Neural crest cell (in vitro differentiated cells): ENCODE measurements at regions not wholly inside any gene's neighbourhood (a gene's known extent, or its start where the extent isn't known, plus 50 kb on each side); places are given as distances from the start of the nearest gene placed in this dataset.

Source experiments
- DNase-seq: peaks from one replicate; pipeline ENCODE4 v3.0.0; 2021; ENCODE audit warnings: low read depth, mixed read lengths, low spot score
- H3K27ac Mint-ChIP-seq: one replicate; pipeline ENCODE4 v1.8.0; 2021; ENCODE audit warnings: mild to moderate bottlenecking, mixed read lengths; ENCODE audit not compliant: unreplicated experiment
- H3K27me3 Mint-ChIP-seq: 2 replicates; pipeline ENCODE4 v1.8.0; 2021; ENCODE audit warnings: low read depth, mild to moderate bottlenecking, mixed read lengths
- H3K36me3 Mint-ChIP-seq: 2 replicates; pipeline ENCODE4 v1.8.0; 2021; ENCODE audit warnings: low read depth, mild to moderate bottlenecking, mixed read lengths
- H3K4me1 Mint-ChIP-seq: 2 replicates; pipeline ENCODE4 v1.8.0; 2021; ENCODE audit warnings: mixed read lengths
- H3K4me3 Mint-ChIP-seq: one replicate; pipeline ENCODE4 v1.8.0; 2021; ENCODE audit warnings: mild to moderate bottlenecking, mixed read lengths
- H3K9me3 Mint-ChIP-seq: 2 replicates; pipeline ENCODE4 v1.8.0; 2021; ENCODE audit warnings: mixed read lengths
- TF ChIP-seq, protein P1 (sequence below): fragments of 200-600 bp; sonication (generic); conservative IDR thresholded peaks from 2 replicates; pipeline ENCODE4 v1.5.0; 2021; ENCODE audit warnings: antibody characterized with exemption, mild to moderate bottlenecking

DNA sequence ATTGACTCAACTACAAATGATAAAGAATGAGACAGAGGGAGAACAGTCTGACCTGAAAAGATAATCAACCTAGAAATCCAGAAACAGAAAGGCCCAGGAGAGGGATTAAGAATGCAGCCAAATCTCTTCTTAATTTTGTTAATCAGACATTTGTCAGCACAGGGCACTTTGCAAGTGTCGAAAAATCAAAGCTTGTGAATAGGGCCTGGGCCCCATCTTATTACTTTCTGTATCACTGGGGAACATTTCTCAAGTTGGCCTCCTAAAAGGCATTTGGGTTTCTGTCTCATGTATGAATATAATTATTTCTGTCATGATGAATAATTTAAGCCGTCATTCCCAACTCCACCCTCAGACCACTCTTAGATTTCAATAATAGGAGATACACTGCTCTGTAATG is 308.4 kb upstream of the PRKCQ start:
- TF ChIP-seq, protein P1, sequence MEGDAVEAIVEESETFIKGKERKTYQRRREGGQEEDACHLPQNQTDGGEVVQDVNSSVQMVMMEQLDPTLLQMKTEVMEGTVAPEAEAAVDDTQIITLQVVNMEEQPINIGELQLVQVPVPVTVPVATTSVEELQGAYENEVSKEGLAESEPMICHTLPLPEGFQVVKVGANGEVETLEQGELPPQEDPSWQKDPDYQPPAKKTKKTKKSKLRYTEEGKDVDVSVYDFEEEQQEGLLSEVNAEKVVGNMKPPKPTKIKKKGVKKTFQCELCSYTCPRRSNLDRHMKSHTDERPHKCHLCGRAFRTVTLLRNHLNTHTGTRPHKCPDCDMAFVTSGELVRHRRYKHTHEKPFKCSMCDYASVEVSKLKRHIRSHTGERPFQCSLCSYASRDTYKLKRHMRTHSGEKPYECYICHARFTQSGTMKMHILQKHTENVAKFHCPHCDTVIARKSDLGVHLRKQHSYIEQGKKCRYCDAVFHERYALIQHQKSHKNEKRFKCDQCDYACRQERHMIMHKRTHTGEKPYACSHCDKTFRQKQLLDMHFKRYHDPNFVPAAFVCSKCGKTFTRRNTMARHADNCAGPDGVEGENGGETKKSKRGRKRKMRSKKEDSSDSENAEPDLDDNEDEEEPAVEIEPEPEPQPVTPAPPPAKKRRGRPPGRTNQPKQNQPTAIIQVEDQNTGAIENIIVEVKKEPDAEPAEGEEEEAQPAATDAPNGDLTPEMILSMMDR = no peak
- Mint-ChIP-seq H3K36me3 (no peaks in the 10 kb centered on the region), H3K27me3 (no peaks in the 10 kb centered on the region), H3K9me3 (no peaks in the 10 kb centered on the region), H3K4me3 (no peak overlapping the region), H3K4me1 (peaks cover 15% of the 10 kb centered on the region), H3K27ac (no peak overlapping the region)
- DNase-seq = no peak

DNA sequence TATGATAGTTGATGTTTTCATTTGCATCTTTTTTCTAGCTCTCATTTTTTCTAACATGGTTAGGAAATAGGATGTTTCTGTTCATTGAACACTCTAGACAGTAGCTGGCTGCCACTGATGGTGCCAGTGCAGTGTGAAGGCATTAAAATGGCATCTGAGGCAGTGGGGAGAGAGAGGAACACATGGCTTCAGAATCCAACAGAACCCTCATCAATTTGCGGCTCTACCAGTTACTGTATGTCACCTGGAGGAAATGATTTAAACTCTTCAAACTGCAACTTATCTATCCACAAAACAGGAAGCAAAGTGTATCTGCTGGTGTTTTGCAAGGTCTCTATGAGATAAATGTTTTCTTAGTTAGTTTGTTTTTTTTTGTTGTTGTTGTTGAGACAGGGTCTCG is 305.2 kb upstream of the PRKCQ start:
- no peaks in the 10 kb centered on the region for H3K27me3 Mint-ChIP-seq
- peaks cover 13% of the 10 kb centered on the region for H3K4me1 Mint-ChIP-seq
- DNase-seq = no peak
- H3K36me3 Mint-ChIP-seq = no peaks in the 10 kb centered on the region
- TF ChIP-seq, protein P1 = no peak
- H3K9me3 Mint-ChIP-seq = no peaks in the 10 kb centered on the region
- H3K27ac Mint-ChIP-seq = no peak overlapping the region
- no peak overlapping the region for H3K4me3 Mint-ChIP-seq

DNA sequence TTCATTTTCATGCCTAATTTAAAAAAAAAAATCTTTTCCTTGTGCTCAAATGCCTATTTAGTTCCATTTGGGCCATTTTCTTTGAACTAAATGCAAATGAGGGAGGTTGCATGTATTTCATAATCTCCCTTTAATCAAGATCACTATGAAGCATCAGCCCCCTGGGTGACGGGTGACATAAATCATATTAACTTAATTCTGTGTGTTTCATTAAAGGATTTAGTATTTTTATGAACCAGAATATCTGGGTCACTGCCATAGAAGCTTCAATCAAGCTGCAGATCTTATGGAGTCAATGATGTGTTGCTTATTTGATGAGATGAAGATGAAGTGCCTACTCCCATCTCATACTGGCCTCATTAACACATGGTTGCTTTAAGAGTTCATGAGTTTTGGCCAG is 301.9 kb upstream of the PRKCQ start:
- DNase-seq = no peak
- Mint-ChIP-seq H3K27ac (no peak overlapping the region), H3K4me1 (peaks cover 4% of the 10 kb centered on the region), H3K9me3 (no peaks in the 10 kb centered on the region), H3K36me3 (no peaks in the 10 kb centered on the region), H3K27me3 (no peaks in the 10 kb centered on the region), H3K4me3 (no peak overlapping the region)
- TF ChIP-seq, protein P1 = no peak

DNA sequence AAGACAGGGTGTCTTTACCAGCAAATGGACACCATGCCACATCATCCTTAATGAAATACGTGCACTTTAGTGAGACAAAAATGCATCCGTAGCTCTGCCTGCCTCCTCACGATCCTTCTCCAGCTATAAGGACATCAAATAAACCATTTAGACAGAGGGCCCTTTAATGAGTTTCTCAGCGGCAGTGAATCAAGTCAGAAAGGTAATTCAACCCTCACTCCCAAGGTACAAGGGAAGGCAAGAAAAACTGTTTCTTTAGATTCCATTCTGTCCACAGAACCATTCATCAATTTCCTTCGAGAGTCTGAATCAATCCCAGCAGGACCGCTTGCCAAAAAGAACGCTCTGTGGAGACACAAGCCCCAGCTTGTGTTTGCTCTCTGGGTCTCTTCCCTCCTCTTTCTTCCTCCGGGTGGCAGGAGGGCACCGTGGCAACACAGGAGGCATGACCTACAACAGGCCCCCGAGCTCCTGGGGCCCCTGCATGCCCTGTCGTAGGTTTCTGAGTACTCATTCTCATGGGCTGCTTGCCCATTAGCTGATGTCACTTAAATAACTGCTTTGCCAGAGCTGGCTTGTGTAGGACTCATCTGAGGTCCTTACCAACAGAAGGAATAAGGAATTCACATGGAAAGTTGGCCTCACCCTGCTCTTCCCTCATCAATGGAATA is 297.8 kb upstream of the PRKCQ start:
- H3K36me3 Mint-ChIP-seq = no peaks in the 10 kb centered on the region
- TF ChIP-seq, protein P1 = no peak
- no peak overlapping the region for H3K27ac Mint-ChIP-seq
- H3K27me3 Mint-ChIP-seq = peaks cover 3% of the 10 kb centered on the region
- no peaks in the 10 kb centered on the region for H3K9me3 Mint-ChIP-seq
- H3K4me3 Mint-ChIP-seq = no peak overlapping the region
- H3K4me1 Mint-ChIP-seq = no peaks in the 10 kb centered on the region
- DNase-seq = no peak

DNA sequence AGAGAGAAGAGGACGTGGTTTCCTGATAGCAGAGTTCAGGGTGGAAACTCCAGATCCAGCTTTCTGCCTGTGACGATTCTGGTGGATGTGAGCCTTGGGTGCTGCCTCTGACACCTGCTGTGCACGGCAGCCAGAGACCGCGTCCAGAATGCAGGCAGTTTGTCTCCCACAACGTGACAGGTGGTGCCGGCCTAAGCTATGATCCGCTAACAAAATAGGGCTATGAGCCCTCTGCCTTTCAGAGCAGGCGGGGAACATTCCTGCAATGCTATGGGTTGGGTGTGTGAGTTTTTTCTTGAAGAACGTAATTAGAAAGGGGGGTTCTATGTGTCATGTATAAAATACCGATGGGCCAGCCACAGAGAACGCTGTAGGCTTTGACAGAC is 297.3 kb upstream of the PRKCQ start:
- TF ChIP-seq, protein P1 = no peak
- Mint-ChIP-seq H3K4me3 (no peak overlapping the region), H3K27ac (no peak overlapping the region), H3K4me1 (no peaks in the 10 kb centered on the region), H3K9me3 (no peaks in the 10 kb centered on the region), H3K27me3 (peaks cover 3% of the 10 kb centered on the region), H3K36me3 (no peaks in the 10 kb centered on the region)
- no peak for DNase-seq
